ENCODE measurements at regions not wholly inside any gene's neighbourhood (a gene's known extent, or its start where the extent isn't known, plus 50 kb on each side); places are given as distances from the start of the nearest gene placed in this dataset.
"Not testable (repeated sequence)": the region's sequence is repeated elsewhere in the genome, so short reads cannot be mapped to it uniquely, and the experiment has no call there.

DNA sequence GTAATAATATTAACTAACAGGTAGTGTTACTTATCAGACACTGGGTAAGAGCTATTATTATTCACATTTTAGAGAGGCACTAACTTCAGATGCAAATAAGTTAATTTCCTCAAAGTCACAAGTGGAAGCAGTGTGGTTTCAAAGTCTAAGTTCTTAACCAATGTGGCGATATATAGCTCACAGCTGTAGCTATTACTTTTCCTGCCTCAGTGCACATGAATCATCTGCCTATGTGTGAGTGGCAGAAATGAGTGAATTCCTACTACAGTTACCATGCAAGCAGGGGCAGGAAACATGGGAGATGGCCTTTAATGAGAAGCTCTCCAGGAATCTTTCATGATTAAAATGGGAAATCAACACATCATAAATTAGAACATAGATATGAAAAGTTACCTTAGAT, 126.2 kb upstream of the EYA4 start:
- no peak for DNase-seq (ENCODE audit: low spot score)

GRCh38 chr6:133115946-133116345, 125.2 kb upstream of the EYA4 start:
- no peak for DNase-seq (ENCODE audit: low spot score)

DNA sequence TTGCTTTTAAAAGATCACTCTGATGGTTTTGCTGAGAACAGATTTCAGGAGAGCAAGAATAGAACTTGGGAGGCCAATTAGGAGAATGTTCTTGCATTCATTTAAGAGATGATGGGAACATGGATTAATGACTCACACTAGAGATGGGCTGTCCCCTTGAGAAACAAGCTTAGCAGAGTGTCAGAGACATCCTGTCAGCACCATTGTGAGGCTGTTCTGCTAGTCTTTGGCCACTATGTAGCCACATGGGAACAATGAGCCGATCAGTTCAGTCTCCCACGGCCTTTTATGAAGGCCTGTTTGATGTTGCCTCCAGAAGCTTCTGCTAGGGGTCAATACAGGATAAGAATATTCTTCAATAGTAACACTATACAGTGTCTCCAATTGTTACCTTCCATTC, 113.0 kb upstream of the EYA4 start:
- no peak for DNase-seq (ENCODE audit: low spot score)

DNA sequence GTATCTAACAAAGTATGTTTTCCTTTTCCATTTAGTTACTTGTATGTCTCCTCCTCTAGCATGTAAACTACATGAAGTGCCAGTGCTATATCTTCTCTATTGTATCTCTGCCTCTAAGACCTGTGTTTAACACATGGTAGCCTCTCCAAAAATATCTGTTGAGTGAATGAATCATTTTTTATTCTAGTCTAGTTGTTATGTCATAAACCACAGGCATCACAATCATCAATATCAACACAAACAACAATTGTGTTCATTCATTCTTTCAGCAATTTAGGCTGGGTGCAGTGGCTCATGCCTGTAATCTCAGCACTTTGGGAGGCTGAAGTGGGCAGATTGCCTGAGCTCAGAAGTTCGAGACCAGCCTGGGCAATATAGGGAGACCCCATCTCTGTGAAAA, 111.6 kb upstream of the EYA4 start:
- no peak for DNase-seq (ENCODE audit: low spot score)

GRCh38 chr6:133130863-133131262, 110.3 kb upstream of the EYA4 start:
- DNase-seq (ENCODE audit: low spot score) = no peak

- no peak for DNase-seq (ENCODE audit: low spot score)
Observed at GRCh38 chr6:133131621-133132465, 109.3 kb upstream of the EYA4 start.

DNA sequence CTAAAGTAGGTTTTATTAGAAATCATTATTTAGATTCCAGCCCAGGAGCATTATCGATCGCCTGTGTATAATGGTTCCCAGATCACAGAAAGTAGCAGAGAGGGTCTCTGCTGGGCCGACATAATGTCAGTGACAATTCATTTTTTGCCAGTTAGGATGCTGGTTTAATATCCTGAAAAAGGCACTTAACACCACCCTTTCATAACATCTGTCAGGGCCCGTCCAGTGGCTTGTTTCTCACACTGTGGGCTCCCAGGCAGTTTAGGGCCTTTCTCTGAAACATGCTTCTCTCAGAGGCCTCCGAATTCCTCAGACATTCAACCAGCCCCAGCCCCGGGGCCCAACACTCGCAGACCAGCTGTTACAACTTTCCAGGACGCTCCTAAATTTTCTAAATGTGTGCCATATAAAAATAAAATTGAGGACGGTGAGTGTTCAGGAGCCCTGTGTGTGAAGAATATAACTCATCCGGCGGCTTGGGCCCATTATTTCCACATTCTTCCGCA, 108.6 kb upstream of the EYA4 start:
- DNase-seq (ENCODE audit: low spot score) = no peak

DNA sequence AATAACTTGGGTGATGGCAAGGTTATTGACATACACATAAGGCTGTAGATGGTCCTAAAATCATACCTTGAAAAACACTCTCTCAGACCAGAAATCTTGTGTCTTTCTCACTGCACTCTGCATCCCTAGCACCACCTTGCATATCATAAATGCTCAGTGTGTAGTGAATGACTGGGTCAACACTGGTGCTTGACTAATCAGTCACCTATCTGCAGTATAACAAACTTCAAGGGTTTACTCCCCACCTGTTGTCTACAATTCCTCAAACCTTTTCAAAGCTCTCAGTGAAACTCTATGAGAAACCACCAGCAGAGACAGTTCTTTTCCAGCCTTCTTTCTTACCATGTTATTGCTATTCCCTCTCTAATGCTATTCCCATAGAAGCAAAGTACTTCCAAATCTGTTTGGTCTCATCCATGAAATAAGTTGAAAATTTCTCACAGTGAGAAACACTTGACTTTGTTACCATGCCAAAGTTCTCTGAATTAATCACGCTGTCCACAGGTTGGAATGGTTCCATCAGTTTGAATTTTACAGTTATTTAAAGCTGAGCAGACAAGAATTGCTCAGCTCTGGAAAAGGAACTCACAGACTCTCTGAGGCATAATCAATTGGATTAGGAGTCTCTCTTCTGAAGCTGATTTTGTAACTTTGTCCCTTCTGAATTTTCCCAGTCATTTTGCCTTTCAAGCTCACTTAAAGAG, 104.8 kb upstream of the EYA4 start:
- no peak for DNase-seq (ENCODE audit: low spot score)

DNA sequence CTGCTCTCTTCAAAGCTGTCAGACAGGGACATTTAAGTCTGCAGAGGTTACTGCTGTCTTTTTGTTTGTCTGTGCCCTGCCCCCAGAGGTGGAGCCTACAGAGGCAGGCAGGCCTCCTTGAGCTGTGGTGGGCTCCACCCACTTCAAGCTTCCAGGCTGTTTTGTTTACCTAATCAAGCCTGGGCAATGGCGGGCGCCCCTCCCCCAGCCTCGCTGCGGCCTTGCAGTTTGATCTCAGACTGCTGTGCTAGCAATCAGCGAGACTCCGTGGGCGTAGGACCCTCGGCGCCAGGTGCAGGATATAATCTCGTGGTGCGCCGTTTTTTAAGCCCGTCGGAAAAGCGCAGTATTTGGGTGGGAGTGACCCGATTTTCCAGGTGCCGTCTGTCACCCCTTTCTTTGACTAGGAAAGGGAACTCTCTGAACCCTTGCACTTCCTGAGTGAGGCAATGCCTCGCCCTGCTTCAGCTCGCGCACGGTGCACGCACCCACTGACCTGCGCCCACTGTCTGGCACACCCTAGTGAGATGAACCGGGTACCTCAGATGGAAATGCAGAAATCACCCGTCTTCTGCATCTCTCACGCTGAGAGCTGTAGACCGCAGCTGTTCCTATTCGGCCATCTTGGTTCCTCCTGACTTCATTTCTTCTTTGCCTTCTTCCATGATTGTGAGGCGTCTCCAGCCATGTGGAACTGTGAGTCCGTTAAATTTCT, 93.5 kb upstream of the EYA4 start:
- DNase-seq (ENCODE audit: low spot score) = not testable (repeated sequence)

DNA sequence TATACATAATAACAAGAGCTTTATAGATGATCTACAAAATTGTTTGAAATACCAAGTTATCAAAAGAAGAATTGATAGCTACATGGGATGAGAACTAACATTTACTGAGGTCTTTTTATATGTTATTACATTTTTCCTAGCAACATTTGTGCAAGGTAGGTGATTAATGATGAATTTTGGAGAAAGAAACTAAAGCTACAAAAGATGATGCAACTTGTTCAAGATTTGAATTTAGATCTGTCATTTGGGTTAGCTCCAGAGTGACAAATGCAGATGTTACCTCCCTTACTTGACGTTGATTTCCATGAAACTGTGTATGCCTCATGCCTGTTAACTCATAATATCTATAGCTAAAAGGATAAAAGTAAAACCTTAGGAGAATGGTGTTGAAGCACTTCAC, 84.5 kb upstream of the EYA4 start:
- DNase-seq (ENCODE audit: low spot score) = no peak

DNA sequence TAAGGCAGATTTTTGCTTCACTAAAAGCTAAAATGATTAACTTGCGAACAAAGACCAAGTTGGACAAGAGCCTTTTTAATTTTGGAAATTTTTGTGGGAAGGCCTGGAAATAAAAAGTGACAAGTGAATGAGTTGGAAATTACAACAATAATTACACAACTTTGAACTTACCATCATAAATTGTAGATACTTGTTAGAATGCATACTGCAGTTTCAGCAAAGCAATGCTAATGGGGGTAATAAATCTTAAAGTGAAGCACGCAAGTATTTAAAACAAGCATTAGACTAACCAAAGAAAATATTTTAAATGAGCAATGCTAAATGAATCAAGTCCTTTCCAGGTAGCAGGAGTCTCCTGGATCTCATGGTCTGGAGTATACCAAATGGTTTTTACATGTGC, 83.2 kb upstream of the EYA4 start:
- no peak for DNase-seq (ENCODE audit: low spot score)

GRCh38 chr6:133159255-133159795, 81.8 kb upstream of the EYA4 start:
- DNase-seq (ENCODE audit: low spot score) = no peak

GRCh38 chr6:133160536-133160935, 80.6 kb upstream of the EYA4 start:
- no peak for DNase-seq (ENCODE audit: low spot score)

- no peak for DNase-seq (ENCODE audit: low spot score)
Observed at GRCh38 chr6:133165235-133165634, 75.9 kb upstream of the EYA4 start.

DNA sequence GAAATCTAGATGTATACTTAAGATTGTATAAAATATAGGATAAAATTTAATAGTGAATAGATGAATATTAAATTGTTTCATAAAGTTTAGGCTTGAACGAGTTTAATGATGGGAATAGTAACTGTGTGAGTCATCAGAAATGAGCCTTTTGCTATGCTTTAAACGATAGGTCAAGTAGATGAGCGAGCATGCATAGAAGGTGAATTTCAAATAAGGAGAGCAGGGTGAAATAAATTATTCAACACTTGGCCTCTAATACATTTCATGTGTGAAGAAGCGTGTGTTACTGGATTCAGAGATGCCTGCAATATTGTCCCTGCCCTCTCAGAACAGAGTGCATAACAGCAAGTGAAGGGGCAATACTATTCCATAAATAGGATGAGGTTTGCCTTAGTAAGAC, 74.4 kb upstream of the EYA4 start:
- no peak for DNase-seq (ENCODE audit: low spot score)

DNA sequence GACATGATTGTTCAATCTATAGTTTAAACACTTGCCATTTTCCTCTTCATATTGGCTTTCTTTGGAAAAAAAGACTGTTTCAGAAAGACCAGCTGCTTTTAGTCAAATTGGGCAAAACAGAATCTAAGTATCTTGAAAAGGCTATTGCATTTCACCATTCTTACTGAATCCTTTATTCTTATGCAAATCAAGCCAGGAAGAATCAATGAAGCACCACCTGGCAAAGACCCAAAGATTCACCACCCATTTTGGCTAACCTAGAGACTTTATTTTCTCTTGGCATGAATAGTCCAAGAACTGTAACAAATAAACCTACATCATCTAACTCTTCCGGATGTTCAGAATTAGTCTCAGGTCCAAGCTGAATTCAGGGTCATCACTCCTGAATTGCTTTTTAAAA, 71.3 kb upstream of the EYA4 start:
- no peak for DNase-seq (ENCODE audit: low spot score)

GRCh38 chr6:133170602-133171001, 70.6 kb upstream of the EYA4 start:
- no peak for DNase-seq (ENCODE audit: low spot score)

DNA sequence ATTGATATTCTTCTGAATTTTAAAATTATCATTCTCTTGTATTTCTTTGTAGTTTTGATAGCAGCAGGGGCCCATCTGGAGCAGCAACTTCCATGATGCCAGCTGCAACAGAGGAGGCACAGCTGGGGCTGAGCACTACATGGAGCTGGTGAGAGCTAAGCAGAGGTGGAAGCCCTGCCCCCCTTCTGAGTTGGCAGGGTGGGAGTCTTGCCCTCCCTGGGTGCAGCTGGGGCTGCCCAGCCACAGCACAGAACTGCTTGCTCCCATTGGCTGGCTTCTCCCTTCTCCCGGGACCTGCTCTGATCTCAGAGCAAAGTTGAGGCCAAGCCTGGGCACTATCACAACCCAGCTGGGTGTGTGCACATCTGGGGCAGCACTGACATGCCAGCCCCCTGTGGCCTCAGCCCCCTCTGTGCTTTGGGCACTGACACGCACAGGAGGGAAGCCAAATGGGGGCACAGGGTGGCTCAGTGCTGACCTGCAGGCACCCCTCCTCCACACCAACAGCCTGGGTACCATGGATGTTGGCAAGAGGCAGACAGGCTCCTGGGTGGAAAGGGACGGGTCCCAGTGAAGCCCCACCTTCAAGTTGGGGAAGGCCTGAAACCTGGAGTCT, 69.1 kb upstream of the EYA4 start:
- no peak for DNase-seq (ENCODE audit: low spot score)

DNA sequence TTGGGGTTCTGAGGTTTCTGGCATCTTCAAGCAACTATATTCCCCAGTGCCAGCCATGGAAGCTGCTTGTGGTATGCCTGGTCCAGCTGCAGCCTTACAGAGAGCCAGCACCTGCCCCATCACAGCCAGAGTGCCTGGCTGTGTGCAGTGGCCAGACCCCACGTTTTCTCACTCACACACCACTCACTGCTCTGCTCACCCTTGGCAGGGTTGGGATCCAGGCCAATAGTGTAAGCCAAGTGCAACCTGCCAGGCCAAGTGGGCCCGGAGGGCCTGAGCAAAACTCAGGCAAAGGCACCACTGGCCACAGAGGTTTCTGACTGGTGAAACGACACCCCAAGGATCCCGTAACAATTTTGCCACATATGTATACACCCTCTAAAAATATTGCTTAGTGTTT, 67.9 kb upstream of the EYA4 start:
- no peak for DNase-seq (ENCODE audit: low spot score)

GRCh38 chr6:133179481-133179880, 61.7 kb upstream of the EYA4 start:
- peak; percentile 28 for DNase-seq (ENCODE audit: low spot score)

DNA sequence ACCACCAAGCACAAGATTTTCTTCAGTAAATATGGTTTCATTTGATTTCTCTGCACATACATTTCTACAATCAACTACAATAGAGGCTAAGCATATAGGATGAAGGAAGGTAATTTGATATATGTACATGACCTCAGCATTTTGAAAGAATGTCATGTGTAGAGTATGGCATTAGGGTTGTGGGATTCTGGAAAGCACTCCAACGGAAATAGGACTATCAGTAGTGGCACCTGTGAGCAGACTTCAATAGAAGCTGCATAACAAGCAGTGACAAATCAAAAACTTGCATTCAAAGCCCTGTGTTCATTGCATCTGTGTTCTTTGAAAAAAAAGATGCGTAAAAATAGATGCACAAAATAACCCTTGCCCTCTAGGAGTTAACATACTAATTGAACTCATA, 57.5 kb upstream of the EYA4 start:
- DNase-seq (ENCODE audit: low spot score) = no peak

DNA sequence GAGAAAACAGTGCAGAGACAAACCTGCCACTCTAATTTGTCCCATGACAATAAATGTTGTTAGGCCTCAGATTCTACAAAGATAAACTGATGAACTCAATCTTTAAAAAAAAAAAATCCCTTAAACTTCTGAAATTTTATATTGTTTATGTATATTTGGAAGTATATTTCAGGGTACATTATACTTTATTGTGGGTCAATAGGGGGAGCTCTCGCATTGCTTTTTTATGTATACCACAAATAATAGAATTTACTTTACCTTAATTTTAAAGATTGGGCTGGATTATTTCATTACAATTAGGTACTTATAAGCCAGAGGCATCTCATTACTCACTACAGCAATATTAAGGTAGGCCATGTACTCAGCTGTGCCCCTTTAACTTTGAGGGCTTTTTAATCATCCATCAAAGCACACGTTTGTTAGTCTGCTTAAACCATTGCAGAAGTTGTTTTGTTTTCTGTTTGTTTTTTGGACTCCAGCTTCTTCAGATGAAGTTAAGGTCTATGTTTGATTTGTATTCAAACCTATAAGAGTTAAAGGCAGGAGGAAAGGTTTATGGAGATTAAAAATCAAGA, 56.3 kb upstream of the EYA4 start:
- DNase-seq (ENCODE audit: low spot score) = peak; percentile 18

Measured in hematopoietic multipotent progenitor cell treated with erythropoietin and hydrocortisone succinate and interleukin-3 and kit ligand, for 17 days (in vitro differentiated cells).